Stomach (tissue), 8 donors: ENCODE measurements at regions not wholly inside any gene's neighbourhood (a gene's known extent, or its start where the extent isn't known, plus 50 kb on each side); places are given as distances from the start of the nearest gene placed in this dataset.

Source experiments
- DNase-seq, 2 donors: peaks; one replicate each; pipeline versions ENCODE4 v3.0.0 to v3.0.0-alpha.2; 2013 to 2019
- H3K27ac ChIP-seq, 5 donors: fragments of 200-600 bp in 4 of 5; sonication (generic) in 4 of 5; one replicate each; pipeline ENCODE4 v1.5.1; 2013 to 2019; ENCODE audit warnings: mild to moderate bottlenecking in 1 of 5, moderate library complexity in 1 of 5
- H3K27me3 ChIP-seq, 3 donors: fragments of 200-600 bp; sonication (generic); one replicate each; pipeline ENCODE4 v1.5.1; 2017 to 2019; ENCODE audit warnings: mixed run types in 1 of 3
- H3K36me3 ChIP-seq, 4 donors: fragments of 200-600 bp; sonication (generic); 1 replicate in 3 of 4; 2 replicates in 1 of 4; pipeline ENCODE4 v1.5.1; 2016 to 2019
- H3K4me1 ChIP-seq, 4 donors: fragments of 200-600 bp; sonication (generic); one replicate each; pipeline ENCODE4 v1.5.1; 2016 to 2019
- H3K4me3 ChIP-seq, 4 donors: fragments of 200-600 bp; sonication (generic) in 3 of 4; one replicate each; pipeline ENCODE4 v1.5.1; 2016 to 2019; ENCODE audit warnings: mild to moderate bottlenecking in 1 of 4
- H3K9me3 ChIP-seq, 4 donors: fragments of 200-600 bp; sonication (generic); one replicate each; pipeline ENCODE4 v1.5.1; 2016 to 2019
- CTCF ChIP-seq, 7 experiments: fragments of 450-650 bp in 4 of 7; fragments of 200-600 bp in 3 of 7; sonication (generic) in 3 of 7; IDR thresholded peaks; one replicate each; pipeline ENCODE4 v1.5.1; 2016 to 2019; ENCODE audit warnings: antibody characterized with exemption in 7 of 7, control low read depth in 2 of 7, mild to moderate bottlenecking in 1 of 7
- EP300 ChIP-seq: sonication (generic); formaldehyde crosslinking; IDR thresholded peaks from one replicate; pipeline ENCODE4 v1.6.1; 2017; ENCODE audit warnings: antibody characterized with exemption
- POLR2A ChIP-seq, 4 donors: fragments of 450-650 bp; IDR thresholded peaks; one replicate each; pipeline ENCODE4 v1.6.1; 2016; ENCODE audit warnings: antibody characterized with exemption in 4 of 4, control low read depth in 2 of 4, mild to moderate bottlenecking in 1 of 4, moderate library complexity in 1 of 4
- POLR2AphosphoS5 ChIP-seq, 3 donors: sonication (generic); formaldehyde crosslinking; IDR thresholded peaks; one replicate each; pipeline ENCODE4 v1.6.1; 2016; ENCODE audit warnings: antibody characterized with exemption in 3 of 3
- WGBS, 5 donors: extraction: QIAGEN DNeasy Blood & Tissue Kit in 3 of 5; methylation state at CpG; one replicate each; pipeline versions ENCODE4 v1.1.5 to v1.1.7; 2013 to 2018; 5-methylcytosine and 5-hydroxymethylcytosine counted together
- intact Hi-C: fragments of 100-400 bp; cut with DNase I; formaldehyde crosslinking; loops from one replicate; pipeline ENCODE4 v1.15.1; 2023; ENCODE audit warnings: low total_unique reads
- donor health status: healthy with polysubstance abuse.
- donor health status: Bipolar disorder and iron deficiency.
- donor health status: healthy.

GRCh38 chr13:47418206-47418920, 521.5 kb upstream of the HTR2A start:
- no peak for DNase-seq
- intact Hi-C loops, result no loop called here
- WGBS, 5 donors, result 84 to 93% (median 91%) methylated on average over 3 of the region's 3 CpGs
- Histone ChIP-seq H3K4me1 (no peaks in the 10 kb centered on the region), H3K4me3 (no peak overlapping the region), H3K36me3 (no peaks in the 10 kb centered on the region), H3K27me3 (no peaks in the 10 kb centered on the region), H3K9me3 (no peaks in the 10 kb centered on the region), H3K27ac (no peak overlapping the region)
- TF ChIP-seq POLR2A (IDR thresholded peaks at IDR 0.05), result no peak
- TF ChIP-seq POLR2AphosphoS5 (IDR thresholded peaks at IDR 0.05), result no peak
- TF ChIP-seq CTCF (IDR thresholded peaks at IDR 0.05), result no peak
- no peak for TF ChIP-seq EP300

DNA sequence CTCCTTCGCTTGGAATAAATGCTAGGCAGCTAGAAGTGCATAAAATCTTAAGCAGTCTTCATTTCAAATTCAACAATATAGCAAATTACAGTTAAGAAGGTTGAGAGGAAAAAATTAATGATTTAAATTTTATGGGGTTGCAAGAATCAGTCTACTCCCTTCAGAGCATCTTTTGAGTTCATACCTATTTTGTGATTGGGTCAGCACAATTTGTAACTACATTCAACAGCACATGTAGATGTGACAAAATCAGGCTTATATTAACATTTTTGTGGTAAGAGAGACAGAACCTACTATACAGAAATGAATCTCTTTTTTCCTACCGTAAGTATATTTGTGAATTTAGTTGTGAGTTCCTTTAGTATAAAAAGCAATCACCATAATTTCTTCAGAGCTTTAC, 520.6 kb upstream of the HTR2A start:
- DNase-seq, result no peak
- no peaks in the 10 kb centered on the region for H3K4me1 ChIP-seq
- H3K4me3 ChIP-seq, result no peak overlapping the region
- H3K36me3 ChIP-seq, result no peaks in the 10 kb centered on the region
- intact Hi-C loops, result no loop called here
- H3K27me3 ChIP-seq, result no peaks in the 10 kb centered on the region
- no peak for TF ChIP-seq POLR2AphosphoS5 (IDR thresholded peaks at IDR 0.05)
- TF ChIP-seq POLR2A (IDR thresholded peaks at IDR 0.05), result no peak
- TF ChIP-seq CTCF (IDR thresholded peaks at IDR 0.05), result no peak
- TF ChIP-seq EP300, result no peak
- 88 to 96% (median 94%) methylated on average over 2 of the region's 2 CpGs for WGBS, 5 donors
- H3K9me3 ChIP-seq, result no peaks in the 10 kb centered on the region
- H3K27ac ChIP-seq, result no peak overlapping the region

GRCh38 chr13:47415048-47415447, 518.2 kb upstream of the HTR2A start:
- Histone ChIP-seq H3K27me3 (no peaks in the 10 kb centered on the region), H3K4me3 (no peak overlapping the region), H3K9me3 (no peaks in the 10 kb centered on the region), H3K36me3 (no peaks in the 10 kb centered on the region), H3K27ac (no peak overlapping the region), H3K4me1 (no peaks in the 10 kb centered on the region)
- DNase-seq, result no peak
- 76 to 85% (median 82%) methylated on average over 4 of the region's 4 CpGs for WGBS, 5 donors
- intact Hi-C loops, result no loop called here
- TF ChIP-seq POLR2A (IDR thresholded peaks at IDR 0.05) (no peak), CTCF (IDR thresholded peaks at IDR 0.05) (no peak)

DNA sequence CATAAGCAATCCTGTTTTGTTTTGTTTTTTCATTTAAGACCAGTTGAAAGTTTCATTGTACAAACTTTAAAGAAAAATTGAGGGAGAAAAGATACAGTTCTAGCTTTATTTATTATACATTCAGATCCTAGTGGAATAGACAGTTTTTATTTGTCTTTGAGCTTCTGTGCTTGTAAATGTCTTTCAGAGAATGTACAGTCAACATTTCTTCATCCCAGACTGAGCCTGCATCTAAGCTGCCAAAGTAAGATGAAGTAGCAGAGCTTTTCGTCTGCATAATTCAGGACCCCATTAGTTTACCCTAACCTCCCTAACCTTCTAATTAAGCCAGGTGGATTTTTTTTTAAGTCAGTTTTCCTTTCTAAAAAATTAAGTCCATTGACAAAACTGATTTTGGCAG, 516.7 kb upstream of the HTR2A start:
- Histone ChIP-seq H3K27me3 (no peaks in the 10 kb centered on the region), H3K4me1 (no peaks in the 10 kb centered on the region), H3K36me3 (no peaks in the 10 kb centered on the region), H3K4me3 (no peak overlapping the region), H3K9me3 (no peaks in the 10 kb centered on the region), H3K27ac (no peak overlapping the region)
- TF ChIP-seq POLR2AphosphoS5 (IDR thresholded peaks at IDR 0.05) (no peak), POLR2A (IDR thresholded peaks at IDR 0.05) (no peak), EP300 (no peak)
- intact Hi-C loops, result no loop called here
- no peak for DNase-seq
- 53 to 70% (median 61%) methylated on average over 1 of the region's 1 CpG for WGBS, 5 donors

- 73 to 89% (median 87%) methylated on average over 3 of the region's 3 CpGs for WGBS, 5 donors
- Histone ChIP-seq H3K4me3 (no peak overlapping the region), H3K4me1 (no peaks in the 10 kb centered on the region), H3K9me3 (no peaks in the 10 kb centered on the region), H3K27me3 (no peaks in the 10 kb centered on the region), H3K36me3 (no peaks in the 10 kb centered on the region), H3K27ac (no peak overlapping the region)
- no peak for DNase-seq
- intact Hi-C loops, result no loop called here
- TF ChIP-seq POLR2A (IDR thresholded peaks at IDR 0.05) (no peak), POLR2AphosphoS5 (IDR thresholded peaks at IDR 0.05) (no peak), EP300 (no peak), CTCF (IDR thresholded peaks at IDR 0.05) (no peak)
Measured at GRCh38 chr13:47413112-47413511, 516.3 kb upstream of the HTR2A start.
